ENCODE measurements at regions not wholly inside any gene's neighbourhood (a gene's known extent, or its start where the extent isn't known, plus 50 kb on each side); places are given as distances from the start of the nearest gene placed in this dataset.

GRCh38 chr3:31157047-31157694, 262.7 kb upstream of the GADL1 start:
- no peak for DNase-seq

- DNase-seq, result no peak
These were observed 263.6 kb upstream of the GADL1 start for GRCh38 chr3:31157893-31158620.

GRCh38 chr3:31159331-31160039, 265.0 kb upstream of the GADL1 start:
- no peak for DNase-seq

GRCh38 chr3:31161889-31162288, 267.4 kb upstream of the GADL1 start:
- DNase-seq, result no peak

GRCh38 chr3:31164381-31164780, 269.9 kb upstream of the GADL1 start:
- DNase-seq, result no peak

- DNase-seq, result no peak
These were observed 271.0 kb upstream of the GADL1 start for GRCh38 chr3:31165399-31165860.

GRCh38 chr3:31166249-31166885, 271.9 kb upstream of the GADL1 start:
- no peak for DNase-seq

GRCh38 chr3:31167666-31168065, 273.2 kb upstream of the GADL1 start:
- DNase-seq, result no peak

GRCh38 chr3:31170932-31171670, 276.6 kb upstream of the GADL1 start:
- no peak for DNase-seq

GRCh38 chr3:31172336-31172735, 277.9 kb upstream of the GADL1 start:
- DNase-seq, result no peak

- DNase-seq, result no peak
These were observed 278.8 kb upstream of the GADL1 start for GRCh38 chr3:31173118-31173718.

- no peak for DNase-seq
These were observed 279.6 kb upstream of the GADL1 start for GRCh38 chr3:31174079-31174478.

- DNase-seq, result no peak
These were observed 281.6 kb upstream of the GADL1 start for GRCh38 chr3:31176045-31176444.

- no peak for DNase-seq
These were observed 284.0 kb upstream of the GADL1 start for GRCh38 chr3:31178467-31178866.

GRCh38 chr3:31179768-31180167, 285.3 kb upstream of the GADL1 start:
- no peak for DNase-seq

GRCh38 chr3:31180274-31180673, 285.8 kb upstream of the GADL1 start:
- no peak for DNase-seq

GRCh38 chr3:31181661-31182060, 287.2 kb upstream of the GADL1 start:
- DNase-seq, result no peak

GRCh38 chr3:31182661-31183060, 288.2 kb upstream of the GADL1 start:
- no peak for DNase-seq

GRCh38 chr3:31184261-31185061, 290.0 kb upstream of the GADL1 start:
- DNase-seq, result no peak

GRCh38 chr3:31185062-31185357, 290.5 kb upstream of the GADL1 start:
- no peak for DNase-seq

- DNase-seq, result no peak
These were observed 291.6 kb upstream of the GADL1 start for GRCh38 chr3:31186041-31186440.

GRCh38 chr3:31187380-31187779, 292.9 kb upstream of the GADL1 start:
- no peak for DNase-seq

Data from activated naive CD4-positive, alpha-beta T cell treated with anti-CD3 and anti-CD28 coated beads, Interleukin-2, amount 50 U/mL, for 16 hours (primary cell).